GM18502 (cell line): ENCODE measurements at regions not wholly inside any gene's neighbourhood (a gene's known extent, or its start where the extent isn't known, plus 50 kb on each side); places are given as distances from the start of the nearest gene placed in this dataset.
"Not testable (repeated sequence)": the region's sequence is repeated elsewhere in the genome, so short reads cannot be mapped to it uniquely, and the experiment has no call there.

Source experiments
- ATAC-seq: cut with Tn5 transposase; IDR thresholded peaks from one replicate; pipeline ENCODE4 v1.9.1; 2021; ENCODE audit warnings: mild to moderate bottlenecking; ENCODE audit not compliant: unreplicated experiment, poor library complexity

- no peak for ATAC-seq
Measured at GRCh38 chr7:25722856-25723255, 429.1 kb upstream of the NFE2L3 start.

GRCh38 chr7:25725451-25725850, 426.5 kb upstream of the NFE2L3 start:
- no peak for ATAC-seq

GRCh38 chr7:25726170-25726780, 425.7 kb upstream of the NFE2L3 start:
- no peak for ATAC-seq

- no peak for ATAC-seq
Measured at GRCh38 chr7:25726781-25727311, 425.2 kb upstream of the NFE2L3 start.

- ATAC-seq = no peak
Measured at GRCh38 chr7:25727446-25727845, 424.6 kb upstream of the NFE2L3 start.

- no peak for ATAC-seq
Measured at GRCh38 chr7:25727876-25728275, 424.1 kb upstream of the NFE2L3 start.

- ATAC-seq = no peak
Measured at GRCh38 chr7:25731068-25731845, 420.7 kb upstream of the NFE2L3 start.

- ATAC-seq = no peak
Measured at GRCh38 chr7:25731846-25732245, 420.2 kb upstream of the NFE2L3 start.

GRCh38 chr7:25732766-25733217, 419.2 kb upstream of the NFE2L3 start:
- ATAC-seq = no peak

GRCh38 chr7:25735674-25736242, 416.2 kb upstream of the NFE2L3 start:
- ATAC-seq = no peak

GRCh38 chr7:25738528-25738927, 413.5 kb upstream of the NFE2L3 start:
- no peak for ATAC-seq

- no peak for ATAC-seq
Measured at GRCh38 chr7:25739143-25739542, 412.9 kb upstream of the NFE2L3 start.

GRCh38 chr7:25742316-25742715, 409.7 kb upstream of the NFE2L3 start:
- ATAC-seq = no peak

GRCh38 chr7:25743670-25744451, 408.1 kb upstream of the NFE2L3 start:
- ATAC-seq = not testable (repeated sequence)

GRCh38 chr7:25750744-25751508, 401.1 kb upstream of the NFE2L3 start:
- no peak for ATAC-seq

- ATAC-seq = no peak
Measured at GRCh38 chr7:25752154-25752553, 399.8 kb upstream of the NFE2L3 start.

GRCh38 chr7:25752967-25753791, 398.8 kb upstream of the NFE2L3 start:
- no peak for ATAC-seq

GRCh38 chr7:25753837-25754236, 398.2 kb upstream of the NFE2L3 start:
- ATAC-seq = no peak

- ATAC-seq = no peak
Measured at GRCh38 chr7:25754333-25754732, 397.7 kb upstream of the NFE2L3 start.
